HEK293 (cell line): ENCODE measurements at regions not wholly inside any gene's neighbourhood (a gene's known extent, or its start where the extent isn't known, plus 50 kb on each side); places are given as distances from the start of the nearest gene placed in this dataset.

Experiments used
- CTCF ChIA-PET: fragments of 350-600 bp; formaldehyde crosslinking; extraction: SDS; loops from one replicate; lab custom pipeline; 2021; ENCODE audit warnings: antibody characterized with exemption; lab: Yijun Ruan, JAX
- POLR2A ChIA-PET: fragments of 300-600 bp; formaldehyde crosslinking; extraction: SDS; loops from one replicate; lab custom pipeline; 2020; ENCODE audit warnings: antibody characterized with exemption, inconsistent platforms; lab: Yijun Ruan, JAX
- H3K27ac ChIP-seq: fragments of 200-500 bp; sonication (Bioruptor generic); 2 replicates; pipeline ENCODE4 v1.5.1; 2014; ENCODE audit warnings: low read depth, low read length, control low read depth, inconsistent platforms; ENCODE audit errors: extremely low read depth
- H3K36me3 ChIP-seq, 2 experiments: fragments of 200-500 bp in 1 of 2; sonication (Bioruptor generic) in 1 of 2; 1 replicate in 1 of 2; 2 replicates in 1 of 2; pipeline ENCODE4 v1.5.1; 2014 to 2017; ENCODE audit warnings: inconsistent platforms in 2 of 2, low read length in 2 of 2; ENCODE audit not compliant: control insufficient read depth in 2 of 2, insufficient read depth in 1 of 2
- H3K4me1 ChIP-seq: fragments of 200-500 bp; sonication (Bioruptor generic); 2 replicates; pipeline ENCODE4 v1.5.1; 2014; ENCODE audit warnings: mild to moderate bottlenecking, low read length, inconsistent platforms; ENCODE audit not compliant: control insufficient read depth, insufficient read depth
- H3K4me3 ChIP-seq: 2 replicates; pipeline ENCODE4 v1.5.1; 2011; ENCODE audit warnings: low read depth, mild to moderate bottlenecking, control low read depth, low read length, moderate library complexity
- H3K9me3 ChIP-seq: fragments of 200-500 bp; sonication (Bioruptor generic); 2 replicates; pipeline ENCODE4 v1.5.1; 2014; ENCODE audit warnings: low read depth, low read length, inconsistent platforms; ENCODE audit not compliant: control insufficient read depth, insufficient read depth
- GFI1B ChIP-seq: fragments of 450-650 bp; formaldehyde crosslinking; IDR thresholded peaks from 2 replicates; pipeline ENCODE4 v1.5.1; 2016; ENCODE audit warnings: missing biosample characterization, missing genetic modification characterization
- GLI4 ChIP-seq: fragments of 450-650 bp; formaldehyde crosslinking; IDR thresholded peaks from 2 replicates; pipeline ENCODE4 v1.5.1; 2016; ENCODE audit warnings: missing biosample characterization, missing genetic modification characterization
- HOXD13 ChIP-seq: sonication (generic); formaldehyde crosslinking; IDR thresholded peaks from 2 replicates; pipeline ENCODE4 v1.8.0; 2022; ENCODE audit warnings: missing genetic modification reagents, borderline replicate concordance
- IKZF3 ChIP-seq: fragments of 450-650 bp; IDR thresholded peaks from 2 replicates; pipeline ENCODE4 v1.5.0; 2018; ENCODE audit warnings: missing biosample characterization, mild to moderate bottlenecking, missing genetic modification characterization, moderate library complexity
- INSM2 ChIP-seq: fragments of 450-650 bp; formaldehyde crosslinking; IDR thresholded peaks from 2 replicates; pipeline ENCODE4 v1.5.1; 2016; ENCODE audit warnings: missing biosample characterization, missing genetic modification characterization
- KLF7 ChIP-seq: fragments of 450-650 bp; formaldehyde crosslinking; IDR thresholded peaks from 2 replicates; pipeline ENCODE4 v1.5.1; 2016; ENCODE audit warnings: missing biosample characterization, missing genetic modification characterization, borderline replicate concordance
- MYNN ChIP-seq: fragments of 450-650 bp; formaldehyde crosslinking; IDR thresholded peaks from 2 replicates; pipeline ENCODE4 v1.5.1; 2016; ENCODE audit warnings: missing biosample characterization, missing genetic modification characterization, borderline replicate concordance
- MZF1 ChIP-seq: fragments of 450-650 bp; formaldehyde crosslinking; IDR thresholded peaks from 2 replicates; pipeline ENCODE4 v1.5.1; 2017; ENCODE audit warnings: missing biosample characterization, missing genetic modification characterization, borderline replicate concordance
- ZBTB48 ChIP-seq: fragments of 450-650 bp; formaldehyde crosslinking; IDR thresholded peaks from 2 replicates; pipeline ENCODE4 v1.5.1; 2016; ENCODE audit warnings: missing biosample characterization, missing genetic modification characterization
- ZFP41 ChIP-seq: fragments of 450-650 bp; formaldehyde crosslinking; IDR thresholded peaks from 2 replicates; pipeline ENCODE4 v1.5.1; 2016; ENCODE audit warnings: missing biosample characterization, missing genetic modification characterization, borderline replicate concordance
- ZFP69B ChIP-seq: fragments of 450-650 bp; formaldehyde crosslinking; IDR thresholded peaks from 2 replicates; pipeline ENCODE4 v1.5.1; 2016; ENCODE audit warnings: missing biosample characterization, missing genetic modification characterization
- ZNF169 ChIP-seq: fragments of 450-650 bp; formaldehyde crosslinking; IDR thresholded peaks from 2 replicates; pipeline ENCODE4 v1.5.1; 2016; ENCODE audit warnings: missing biosample characterization, missing genetic modification characterization
- ZNF223 ChIP-seq: fragments of 450-650 bp; formaldehyde crosslinking; IDR thresholded peaks from 2 replicates; pipeline ENCODE4 v1.5.1; 2016; ENCODE audit warnings: missing biosample characterization, missing genetic modification characterization
- ZNF239 ChIP-seq: fragments of 450-650 bp; formaldehyde crosslinking; IDR thresholded peaks from 2 replicates; pipeline ENCODE4 v1.5.1; 2016; ENCODE audit warnings: missing biosample characterization, missing genetic modification characterization
- ZNF324 ChIP-seq: fragments of 450-650 bp; formaldehyde crosslinking; IDR thresholded peaks from 2 replicates; pipeline ENCODE4 v1.5.1; 2016; ENCODE audit warnings: missing biosample characterization, missing genetic modification characterization
- ZNF341 ChIP-seq: fragments of 450-650 bp; formaldehyde crosslinking; IDR thresholded peaks from 2 replicates; pipeline ENCODE4; 2016; ENCODE audit warnings: low read depth, missing biosample characterization, missing genetic modification characterization
- ZNF391 ChIP-seq: fragments of 450-650 bp; formaldehyde crosslinking; IDR thresholded peaks from 2 replicates; pipeline ENCODE4 v1.5.1; 2016; ENCODE audit warnings: low read depth, missing biosample characterization, missing genetic modification characterization, borderline replicate concordance
- ZNF423 ChIP-seq: fragments of 450-650 bp; formaldehyde crosslinking; IDR thresholded peaks from 2 replicates; pipeline ENCODE4 v1.5.1; 2016; ENCODE audit warnings: missing biosample characterization, missing genetic modification characterization
- ZNF555 ChIP-seq: fragments of 450-650 bp; formaldehyde crosslinking; conservative IDR thresholded peaks from 2 replicates; pipeline ENCODE4 v1.5.1; 2017; ENCODE audit warnings: missing biosample characterization, mild to moderate bottlenecking, missing genetic modification characterization, inconsistent platforms
- ZNF560 ChIP-seq: fragments of 450-650 bp; formaldehyde crosslinking; IDR thresholded peaks from 2 replicates; pipeline ENCODE4 v1.5.1; 2017; ENCODE audit warnings: missing biosample characterization, missing genetic modification characterization, borderline replicate concordance
- ZNF585B ChIP-seq: fragments of 450-650 bp; formaldehyde crosslinking; IDR thresholded peaks from 2 replicates; pipeline ENCODE4 v1.5.1; 2016; ENCODE audit warnings: missing biosample characterization, missing genetic modification characterization
- ZNF610 ChIP-seq: fragments of 450-650 bp; formaldehyde crosslinking; IDR thresholded peaks from 2 replicates; pipeline ENCODE4 v1.5.1; 2016; ENCODE audit warnings: missing biosample characterization, missing genetic modification characterization, borderline replicate concordance
- ZNF623 ChIP-seq: fragments of 450-650 bp; formaldehyde crosslinking; IDR thresholded peaks from 2 replicates; pipeline ENCODE4 v1.5.1; 2016; ENCODE audit warnings: missing biosample characterization, missing genetic modification characterization
- ZNF664 ChIP-seq: fragments of 450-650 bp; formaldehyde crosslinking; IDR thresholded peaks from 2 replicates; pipeline ENCODE4 v1.5.1; 2016; ENCODE audit warnings: missing biosample characterization, missing genetic modification characterization
- ZNF747 ChIP-seq: fragments of 450-650 bp; formaldehyde crosslinking; IDR thresholded peaks from 2 replicates; pipeline ENCODE4 v1.5.1; 2016; ENCODE audit warnings: missing biosample characterization, missing genetic modification characterization
- ZNF76 ChIP-seq: fragments of 450-650 bp; formaldehyde crosslinking; IDR thresholded peaks from 2 replicates; pipeline ENCODE4; 2016; ENCODE audit warnings: low read depth, missing biosample characterization, missing genetic modification characterization, borderline replicate concordance
- ZNF785 ChIP-seq: fragments of 450-650 bp; formaldehyde crosslinking; IDR thresholded peaks from 2 replicates; pipeline ENCODE4 v1.5.1; 2016; ENCODE audit warnings: missing biosample characterization, missing genetic modification characterization
- ZSCAN16 ChIP-seq: fragments of 450-650 bp; formaldehyde crosslinking; IDR thresholded peaks from 2 replicates; pipeline ENCODE4 v1.5.1; 2016; ENCODE audit warnings: missing biosample characterization, missing genetic modification characterization
- TF ChIP-seq, protein P1 (sequence below): fragments of 450-650 bp; formaldehyde crosslinking; IDR thresholded peaks from 2 replicates; pipeline ENCODE4 v1.5.1; 2016; ENCODE audit warnings: missing biosample characterization, missing genetic modification characterization
- TF ChIP-seq, protein P2 (sequence below): fragments of 450-650 bp; IDR thresholded peaks from 2 replicates; pipeline ENCODE4 v1.5.1; 2018; ENCODE audit warnings: missing biosample characterization, mild to moderate bottlenecking, missing genetic modification characterization
- TF ChIP-seq, protein P3 (sequence below): fragments of 450-650 bp; formaldehyde crosslinking; IDR thresholded peaks from 2 replicates; pipeline ENCODE4 v1.5.1; 2017; ENCODE audit warnings: missing biosample characterization, missing genetic modification characterization

DNA sequence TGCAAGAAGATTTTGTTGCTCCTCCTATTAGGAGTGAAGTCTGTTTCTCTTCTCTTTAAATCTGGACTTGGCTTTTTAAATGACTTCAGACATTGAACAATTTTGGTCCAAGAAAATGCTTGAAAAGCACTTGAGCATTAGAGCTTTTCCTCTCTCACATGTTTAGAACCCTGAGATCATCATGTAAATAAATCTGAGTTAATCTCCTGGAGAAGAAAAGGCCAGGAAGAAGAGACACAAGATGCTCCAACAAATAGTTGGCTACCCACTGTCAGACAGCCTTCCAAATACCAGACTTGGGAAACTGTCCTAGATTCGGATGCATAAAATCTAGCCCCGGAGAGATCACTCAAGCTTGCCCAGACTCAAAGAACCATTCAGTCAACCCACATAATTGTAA is 1353.1 kb upstream of the ADGRL4 start:
- H3K27ac ChIP-seq, result no peak overlapping the region
- CTCF ChIA-PET, result interaction anchor here (0.6 kb wide), 1 partner anchor 266 kb away, joined by 3 read pairs; no protein-coding TSS in a partner anchor
- H3K4me1 ChIP-seq, result no peaks in the 10 kb centered on the region
- H3K36me3 ChIP-seq, result no peaks in the 10 kb centered on the region
- H3K4me3 ChIP-seq, result no peak overlapping the region
- TF ChIP-seq, protein P1, sequence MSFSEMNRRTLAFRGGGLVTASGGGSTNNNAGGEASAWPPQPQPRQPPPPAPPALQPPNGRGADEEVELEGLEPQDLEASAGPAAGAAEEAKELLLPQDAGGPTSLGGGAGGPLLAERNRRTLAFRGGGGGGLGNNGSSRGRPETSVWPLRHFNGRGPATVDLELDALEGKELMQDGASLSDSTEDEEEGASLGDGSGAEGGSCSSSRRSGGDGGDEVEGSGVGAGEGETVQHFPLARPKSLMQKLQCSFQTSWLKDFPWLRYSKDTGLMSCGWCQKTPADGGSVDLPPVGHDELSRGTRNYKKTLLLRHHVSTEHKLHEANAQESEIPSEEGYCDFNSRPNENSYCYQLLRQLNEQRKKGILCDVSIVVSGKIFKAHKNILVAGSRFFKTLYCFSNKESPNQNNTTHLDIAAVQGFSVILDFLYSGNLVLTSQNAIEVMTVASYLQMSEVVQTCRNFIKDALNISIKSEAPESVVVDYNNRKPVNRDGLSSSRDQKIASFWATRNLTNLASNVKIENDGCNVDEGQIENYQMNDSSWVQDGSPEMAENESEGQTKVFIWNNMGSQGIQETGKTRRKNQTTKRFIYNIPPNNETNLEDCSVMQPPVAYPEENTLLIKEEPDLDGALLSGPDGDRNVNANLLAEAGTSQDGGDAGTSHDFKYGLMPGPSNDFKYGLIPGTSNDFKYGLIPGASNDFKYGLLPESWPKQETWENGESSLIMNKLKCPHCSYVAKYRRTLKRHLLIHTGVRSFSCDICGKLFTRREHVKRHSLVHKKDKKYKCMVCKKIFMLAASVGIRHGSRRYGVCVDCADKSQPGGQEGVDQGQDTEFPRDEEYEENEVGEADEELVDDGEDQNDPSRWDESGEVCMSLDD (tag by site-specific recombination), result no peak
- TF ChIP-seq ZNF391, result no peak
- TF ChIP-seq MYNN (tag by site-specific recombination), result no peak
- TF ChIP-seq ZNF341 (tag by site-specific recombination), result no peak
- TF ChIP-seq INSM2 (tag by site-specific recombination), result no peak
- no peak for TF ChIP-seq ZNF76 (tag by site-specific recombination)
- TF ChIP-seq ZBTB48 (tag by site-specific recombination), result no peak
- TF ChIP-seq ZNF747, result no peak
- TF ChIP-seq ZNF785 (tag by site-specific recombination), result no peak
- no peak for TF ChIP-seq ZNF239 (tag by site-specific recombination)
- no peak for TF ChIP-seq GLI4 (tag by site-specific recombination)
- TF ChIP-seq ZNF623, result no peak
- TF ChIP-seq MZF1 (tag by site-specific recombination), result no peak
- no peak for TF ChIP-seq ZFP41
- TF ChIP-seq ZNF610 (tag by site-specific recombination), result no peak
- no peak for TF ChIP-seq ZNF664
- TF ChIP-seq ZNF324 (tag by site-specific recombination), result no peak
- no peak for TF ChIP-seq ZSCAN16 (tag by site-specific recombination)
- TF ChIP-seq, protein P2, sequence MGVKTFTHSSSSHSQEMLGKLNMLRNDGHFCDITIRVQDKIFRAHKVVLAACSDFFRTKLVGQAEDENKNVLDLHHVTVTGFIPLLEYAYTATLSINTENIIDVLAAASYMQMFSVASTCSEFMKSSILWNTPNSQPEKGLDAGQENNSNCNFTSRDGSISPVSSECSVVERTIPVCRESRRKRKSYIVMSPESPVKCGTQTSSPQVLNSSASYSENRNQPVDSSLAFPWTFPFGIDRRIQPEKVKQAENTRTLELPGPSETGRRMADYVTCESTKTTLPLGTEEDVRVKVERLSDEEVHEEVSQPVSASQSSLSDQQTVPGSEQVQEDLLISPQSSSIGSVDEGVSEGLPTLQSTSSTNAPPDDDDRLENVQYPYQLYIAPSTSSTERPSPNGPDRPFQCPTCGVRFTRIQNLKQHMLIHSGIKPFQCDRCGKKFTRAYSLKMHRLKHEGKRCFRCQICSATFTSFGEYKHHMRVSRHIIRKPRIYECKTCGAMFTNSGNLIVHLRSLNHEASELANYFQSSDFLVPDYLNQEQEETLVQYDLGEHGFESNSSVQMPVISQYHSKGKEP (tag by site-specific recombination), result no peak
- no peak for TF ChIP-seq ZNF585B
- H3K9me3 ChIP-seq, result no peaks in the 10 kb centered on the region
- POLR2A ChIA-PET, result no interaction called here

DNA sequence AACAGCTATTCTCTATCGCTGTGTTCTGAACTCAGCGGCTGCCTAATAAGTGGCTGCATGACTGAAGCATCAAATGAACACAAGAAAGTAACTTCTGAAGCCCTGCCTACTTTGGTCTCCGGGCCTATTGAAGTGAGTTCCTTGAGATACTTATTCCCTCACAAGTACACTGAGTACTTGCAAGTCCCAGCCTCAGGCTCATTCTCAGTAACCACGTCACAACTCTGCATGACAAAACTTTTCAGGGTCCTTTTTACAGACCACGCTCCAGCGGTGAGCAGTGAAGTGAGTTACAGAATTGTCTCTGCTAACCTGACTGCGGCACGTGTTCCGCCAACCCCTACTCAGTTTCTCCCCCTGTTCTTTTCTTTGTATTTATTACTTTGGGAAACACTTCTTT is 1342.7 kb upstream of the ADGRL4 start:
- H3K4me1 ChIP-seq, result no peaks in the 10 kb centered on the region
- H3K9me3 ChIP-seq, result no peaks in the 10 kb centered on the region
- no peak overlapping the region for H3K27ac ChIP-seq
- H3K4me3 ChIP-seq, result no peak overlapping the region
- no peaks in the 10 kb centered on the region for H3K36me3 ChIP-seq
- POLR2A ChIA-PET, result no interaction called here
- CTCF ChIA-PET, result no interaction called here
- no peak for TF ChIP-seq KLF7 (tag by site-specific recombination)
- no peak for TF ChIP-seq ZNF223 (tag by site-specific recombination)
- no peak for TF ChIP-seq IKZF3 (tag by site-specific recombination)
- TF ChIP-seq ZNF391, result no peak
- no peak for TF ChIP-seq ZNF555 (tag by site-specific recombination)
- TF ChIP-seq, protein P3, sequence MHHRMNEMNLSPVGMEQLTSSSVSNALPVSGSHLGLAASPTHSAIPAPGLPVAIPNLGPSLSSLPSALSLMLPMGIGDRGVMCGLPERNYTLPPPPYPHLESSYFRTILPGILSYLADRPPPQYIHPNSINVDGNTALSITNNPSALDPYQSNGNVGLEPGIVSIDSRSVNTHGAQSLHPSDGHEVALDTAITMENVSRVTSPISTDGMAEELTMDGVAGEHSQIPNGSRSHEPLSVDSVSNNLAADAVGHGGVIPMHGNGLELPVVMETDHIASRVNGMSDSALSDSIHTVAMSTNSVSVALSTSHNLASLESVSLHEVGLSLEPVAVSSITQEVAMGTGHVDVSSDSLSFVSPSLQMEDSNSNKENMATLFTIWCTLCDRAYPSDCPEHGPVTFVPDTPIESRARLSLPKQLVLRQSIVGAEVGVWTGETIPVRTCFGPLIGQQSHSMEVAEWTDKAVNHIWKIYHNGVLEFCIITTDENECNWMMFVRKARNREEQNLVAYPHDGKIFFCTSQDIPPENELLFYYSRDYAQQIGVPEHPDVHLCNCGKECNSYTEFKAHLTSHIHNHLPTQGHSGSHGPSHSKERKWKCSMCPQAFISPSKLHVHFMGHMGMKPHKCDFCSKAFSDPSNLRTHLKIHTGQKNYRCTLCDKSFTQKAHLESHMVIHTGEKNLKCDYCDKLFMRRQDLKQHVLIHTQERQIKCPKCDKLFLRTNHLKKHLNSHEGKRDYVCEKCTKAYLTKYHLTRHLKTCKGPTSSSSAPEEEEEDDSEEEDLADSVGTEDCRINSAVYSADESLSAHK, result no peak
- TF ChIP-seq ZNF560, result no peak
- no peak for TF ChIP-seq HOXD13 (CRISPR knock-in tag)
- TF ChIP-seq ZFP69B (tag by site-specific recombination), result no peak
- no peak for TF ChIP-seq ZNF423 (tag by site-specific recombination)
- TF ChIP-seq GFI1B (tag by site-specific recombination), result no peak
- no peak for TF ChIP-seq ZNF169 (tag by site-specific recombination)
